IMR-90 (cell line): ENCODE measurements at regions not wholly inside any gene's neighbourhood (a gene's known extent, or its start where the extent isn't known, plus 50 kb on each side); places are given as distances from the start of the nearest gene placed in this dataset.

Experiments
- CHD1 ChIP-seq: IDR thresholded peaks from 2 replicates; pipeline ENCODE4 v1.6.1; 2012; ENCODE audit warnings: low read depth, low read length, improper control_type of control experiment
- CTCF ChIP-seq: conservative IDR thresholded peaks from 2 replicates; pipeline ENCODE4 v1.5.1; 2012; ENCODE audit warnings: mild to moderate bottlenecking, low read depth, low read length, improper control_type of control experiment
- FOS ChIP-seq: fragments of 150-350 bp; IDR thresholded peaks from 2 replicates; pipeline ENCODE4 v1.6.1; 2016; ENCODE audit warnings: low read depth, low read length
- POLR2A ChIP-seq: IDR thresholded peaks from 2 replicates; pipeline ENCODE4 v1.6.1; 2012; ENCODE audit warnings: mild to moderate bottlenecking, low read depth, low read length
- RAD21 ChIP-seq: IDR thresholded peaks from 2 replicates; pipeline ENCODE4 v1.6.1; 2012; ENCODE audit warnings: low read length, improper control_type of control experiment
- RCOR1 ChIP-seq: IDR thresholded peaks from 2 replicates; pipeline ENCODE4 v1.6.1; 2012; ENCODE audit warnings: mild to moderate bottlenecking, low read length, improper control_type of control experiment; ENCODE audit not compliant: insufficient replicate concordance
- USF2 ChIP-seq: fragments of 150-350 bp; IDR thresholded peaks from 2 replicates; pipeline ENCODE4 v1.6.1; 2017; ENCODE audit warnings: mild to moderate bottlenecking, antibody characterized with exemption, low read length, low read depth

- TF ChIP-seq RAD21 (no peak), USF2 (no peak), CTCF (no peak), RCOR1 (no peak), CHD1 (no peak), POLR2A (no peak), FOS (no peak)
Observed at GRCh38 chr18:70808481-70809056, 519.7 kb downstream of the SOCS6 start.
